OCI-LY3 (cell line): ENCODE measurements at regions not wholly inside any gene's neighbourhood (a gene's known extent, or its start where the extent isn't known, plus 50 kb on each side); places are given as distances from the start of the nearest gene placed in this dataset.

Experiments used
- H2AFZ ChIP-seq: fragments of 200-600, 300-600 bp; shearing (Covaris generic); 2 replicates; pipeline ENCODE4 v1.6.0; 2014; ENCODE audit warnings: antibody characterized with exemption, low read depth, low read length
- H3K27ac ChIP-seq: fragments of 200-600, 300-600 bp; sonication (generic); 2 replicates; pipeline ENCODE4 v1.5.1; 2014; ENCODE audit warnings: mild to moderate bottlenecking, low read length, moderate library complexity, mixed read lengths
- H3K27me3 ChIP-seq: fragments of 200-600, 300-600 bp; sonication (generic); 2 replicates; pipeline ENCODE4 v1.6.1; 2014; ENCODE audit warnings: low read depth, low read length, mixed read lengths
- H3K36me3 ChIP-seq: fragments of 200-600, 300-600 bp; sonication (generic); replicated peaks from 2 replicates; pipeline ENCODE3; 2014; ENCODE audit warnings: low read depth, low read length, mixed read lengths
- H3K4me1 ChIP-seq: fragments of 300-600, 200-600 bp; sonication (generic); 2 replicates; pipeline ENCODE4 v1.6.1; 2014; ENCODE audit warnings: low read length, mixed read lengths
- H3K4me2 ChIP-seq: fragments of 200-600, 300-600 bp; sonication (generic); 2 replicates; pipeline ENCODE4 v1.6.1; 2014; ENCODE audit warnings: low read length, mixed read lengths
- H3K4me3 ChIP-seq: fragments of 300-600, 200-600 bp; sonication (generic); 2 replicates; pipeline ENCODE4 v1.5.1; 2014; ENCODE audit warnings: antibody characterized with exemption, mild to moderate bottlenecking, low read length, moderate library complexity
- H3K79me2 ChIP-seq: fragments of 300-600, 200-600 bp; shearing (Covaris generic); 2 replicates; pipeline ENCODE4 v1.6.1; 2014; ENCODE audit warnings: mild to moderate bottlenecking, low read length, mixed read lengths
- H3K9ac ChIP-seq: fragments of 300-600, 200-600 bp; shearing (Covaris generic); 2 replicates; pipeline ENCODE4 v1.6.0; 2014; ENCODE audit warnings: mild to moderate bottlenecking, low read length, moderate library complexity
- H3K9me3 ChIP-seq: fragments of 200-600, 300-600 bp; shearing (Covaris generic); 2 replicates; pipeline ENCODE4 v1.6.1; 2014; ENCODE audit warnings: low read length, mixed read lengths; ENCODE audit not compliant: insufficient read depth
- H4K20me1 ChIP-seq: fragments of 200-600, 300-600 bp; sonication (generic); 2 replicates; pipeline ENCODE4 v1.6.1; 2016; ENCODE audit warnings: low read length, mixed read lengths; ENCODE audit not compliant: insufficient read depth
- EZH2phosphoT487 ChIP-seq: fragments of 200-600 bp; shearing (Covaris generic); IDR thresholded peaks from 2 replicates; pipeline ENCODE4 v1.6.1; 2018; ENCODE audit warnings: antibody characterized with exemption, mixed run types, low read depth
- TF ChIP-seq, protein P1 (sequence below): fragments of 200-600, 300-600 bp; sonication (generic); IDR thresholded peaks from 2 replicates; pipeline ENCODE4 v1.5.1; 2014; ENCODE audit warnings: antibody characterized with exemption, low read length, low read depth

DNA sequence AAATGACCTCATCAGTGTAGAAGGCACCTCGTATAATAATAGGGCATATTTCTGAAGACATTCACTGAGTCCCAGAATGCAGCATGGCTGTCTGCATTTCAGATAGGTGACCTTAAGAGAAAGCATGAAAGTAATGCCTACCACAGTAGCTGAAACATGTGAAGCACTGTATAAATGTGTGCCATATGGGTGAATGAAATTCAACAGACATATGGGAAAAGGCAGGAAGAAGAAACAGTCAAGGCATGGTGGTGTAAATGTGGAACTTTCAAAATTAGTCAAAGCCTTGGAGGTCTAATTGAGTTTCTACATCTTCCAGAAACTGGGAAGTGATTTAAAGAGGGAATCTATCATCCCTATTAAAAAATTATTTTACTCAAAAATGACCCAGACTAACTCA, 698.2 kb upstream of the GOT2 start:
- no peaks in the 10 kb centered on the region for H3K9me3 ChIP-seq
- no peak overlapping the region for H3K27ac ChIP-seq
- H3K9ac ChIP-seq: no peak overlapping the region
- no peaks in the 10 kb centered on the region for H3K36me3 ChIP-seq
- no peaks in the 10 kb centered on the region for H4K20me1 ChIP-seq
- no peak overlapping the region for H2AFZ ChIP-seq
- H3K4me2 ChIP-seq: no peak overlapping the region
- TF ChIP-seq, protein P1, sequence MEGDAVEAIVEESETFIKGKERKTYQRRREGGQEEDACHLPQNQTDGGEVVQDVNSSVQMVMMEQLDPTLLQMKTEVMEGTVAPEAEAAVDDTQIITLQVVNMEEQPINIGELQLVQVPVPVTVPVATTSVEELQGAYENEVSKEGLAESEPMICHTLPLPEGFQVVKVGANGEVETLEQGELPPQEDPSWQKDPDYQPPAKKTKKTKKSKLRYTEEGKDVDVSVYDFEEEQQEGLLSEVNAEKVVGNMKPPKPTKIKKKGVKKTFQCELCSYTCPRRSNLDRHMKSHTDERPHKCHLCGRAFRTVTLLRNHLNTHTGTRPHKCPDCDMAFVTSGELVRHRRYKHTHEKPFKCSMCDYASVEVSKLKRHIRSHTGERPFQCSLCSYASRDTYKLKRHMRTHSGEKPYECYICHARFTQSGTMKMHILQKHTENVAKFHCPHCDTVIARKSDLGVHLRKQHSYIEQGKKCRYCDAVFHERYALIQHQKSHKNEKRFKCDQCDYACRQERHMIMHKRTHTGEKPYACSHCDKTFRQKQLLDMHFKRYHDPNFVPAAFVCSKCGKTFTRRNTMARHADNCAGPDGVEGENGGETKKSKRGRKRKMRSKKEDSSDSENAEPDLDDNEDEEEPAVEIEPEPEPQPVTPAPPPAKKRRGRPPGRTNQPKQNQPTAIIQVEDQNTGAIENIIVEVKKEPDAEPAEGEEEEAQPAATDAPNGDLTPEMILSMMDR: no peak
- no peak for TF ChIP-seq EZH2phosphoT487
- H3K27me3 ChIP-seq: no peaks in the 10 kb centered on the region
- no peaks in the 10 kb centered on the region for H3K4me1 ChIP-seq
- no peaks in the 10 kb centered on the region for H3K79me2 ChIP-seq
- H3K4me3 ChIP-seq: no peak overlapping the region

DNA sequence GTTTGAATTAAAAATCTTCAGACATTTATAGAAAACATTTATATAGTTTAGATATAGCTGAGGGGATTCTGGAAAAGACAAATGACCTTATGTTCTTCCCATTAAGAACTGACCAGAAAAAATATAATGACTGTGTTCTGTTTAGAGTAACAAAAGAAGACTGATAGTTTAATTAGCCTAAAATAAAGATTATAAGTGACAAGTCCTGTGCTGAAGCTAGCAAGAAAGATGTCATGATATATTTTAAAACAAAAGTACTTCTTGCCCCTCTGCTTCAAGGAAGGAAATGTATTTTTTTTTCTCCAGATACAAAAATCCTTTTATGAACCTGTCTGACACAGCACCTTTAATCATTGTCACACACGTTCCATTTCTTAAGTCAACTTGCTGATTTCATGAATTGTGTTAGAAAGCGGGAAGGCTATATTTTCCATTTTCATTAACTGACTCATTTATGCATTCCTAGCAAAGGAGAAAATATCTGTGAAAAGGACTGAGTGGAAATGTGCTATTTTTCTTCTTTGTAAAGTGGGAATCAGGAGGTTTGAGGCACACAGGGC, 690.7 kb upstream of the GOT2 start:
- H3K9me3 ChIP-seq: no peaks in the 10 kb centered on the region

DNA sequence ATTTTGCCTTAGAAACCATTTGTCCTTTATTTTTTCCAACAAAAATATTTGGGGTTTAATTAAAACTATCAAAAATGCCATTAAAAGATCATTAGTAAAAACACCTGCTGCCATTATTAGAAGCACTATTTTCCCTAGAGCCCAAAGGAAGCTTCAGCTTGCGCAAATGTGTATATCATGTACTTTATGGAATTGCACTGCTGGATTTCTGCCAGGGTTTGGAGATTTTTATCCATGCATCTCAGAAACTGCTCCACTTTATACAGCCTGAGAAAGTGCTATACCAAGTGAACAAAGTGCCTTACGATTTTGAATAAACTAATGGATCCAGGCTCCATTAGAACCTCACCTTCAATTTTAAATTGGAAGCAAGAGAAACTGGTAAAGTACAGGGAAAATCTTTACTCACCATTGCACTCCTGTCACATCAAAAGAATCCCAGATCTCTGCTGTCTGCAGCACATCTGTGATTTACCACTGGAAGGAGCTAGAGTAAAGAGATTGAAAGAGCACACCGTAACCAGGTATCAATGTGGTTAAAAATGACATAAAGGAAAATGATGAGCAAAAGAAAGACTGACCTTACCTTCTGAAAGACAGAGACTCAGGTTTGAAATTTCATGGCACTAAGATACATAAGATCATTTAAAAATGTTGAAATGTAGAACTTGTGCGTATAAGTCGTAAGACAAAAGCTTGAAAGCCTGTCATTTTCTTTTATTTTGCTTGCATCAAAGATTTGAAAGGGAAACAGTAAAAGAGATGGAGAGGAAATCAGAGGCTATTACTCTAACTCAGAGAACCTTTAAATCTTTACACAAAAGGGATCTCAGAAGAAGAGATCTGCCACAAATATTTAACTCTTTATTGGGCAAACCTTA, 678.1 kb upstream of the GOT2 start:
- H4K20me1 ChIP-seq: no peaks in the 10 kb centered on the region
- no peak overlapping the region for H3K4me3 ChIP-seq
- H3K27ac ChIP-seq: no peak overlapping the region
- no peak overlapping the region for H2AFZ ChIP-seq
- H3K27me3 ChIP-seq: no peaks in the 10 kb centered on the region
- H3K79me2 ChIP-seq: no peaks in the 10 kb centered on the region
- no peaks in the 10 kb centered on the region for H3K36me3 ChIP-seq
- TF ChIP-seq, protein P1: peak; percentile 78
- no peak for TF ChIP-seq EZH2phosphoT487
- H3K4me1 ChIP-seq: no peaks in the 10 kb centered on the region
- no peaks in the 10 kb centered on the region for H3K9me3 ChIP-seq
- no peak overlapping the region for H3K4me2 ChIP-seq
- H3K9ac ChIP-seq: no peak overlapping the region

More for the DNA sequence above, 690.7 kb upstream of the GOT2 start:
- H3K4me3 ChIP-seq: no peak overlapping the region
- H3K4me2 ChIP-seq: no peak overlapping the region
- H3K27ac ChIP-seq: no peak overlapping the region
- H3K79me2 ChIP-seq: no peaks in the 10 kb centered on the region
- no peak overlapping the region for H2AFZ ChIP-seq
- H3K9ac ChIP-seq: no peak overlapping the region
- no peaks in the 10 kb centered on the region for H3K4me1 ChIP-seq
- H3K36me3 ChIP-seq: no peaks in the 10 kb centered on the region
- TF ChIP-seq, protein P1: no peak
- no peak for TF ChIP-seq EZH2phosphoT487
- no peaks in the 10 kb centered on the region for H3K27me3 ChIP-seq
- no peaks in the 10 kb centered on the region for H4K20me1 ChIP-seq

DNA sequence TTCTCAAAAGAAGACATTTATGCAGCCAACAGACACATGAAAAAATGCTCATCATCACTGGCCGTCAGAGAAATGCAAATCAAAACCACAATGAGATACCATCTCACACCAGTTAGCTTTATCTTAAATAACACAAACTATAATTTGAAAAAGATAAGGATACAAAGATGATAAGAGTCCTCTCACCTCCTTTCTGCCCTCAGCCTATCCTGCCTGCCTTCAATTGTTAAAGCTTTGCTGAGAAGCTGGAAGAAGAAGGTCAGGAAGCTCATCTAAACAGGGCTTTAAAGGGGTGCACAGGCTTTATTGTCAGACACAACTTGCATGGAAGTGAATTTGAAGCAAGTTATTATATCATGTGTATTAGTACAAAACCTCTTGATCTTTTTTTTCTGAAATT, 676.3 kb upstream of the GOT2 start:
- no peak for TF ChIP-seq EZH2phosphoT487
- TF ChIP-seq, protein P1: no peak
- no peaks in the 10 kb centered on the region for H3K27me3 ChIP-seq
- no peaks in the 10 kb centered on the region for H3K36me3 ChIP-seq
- no peaks in the 10 kb centered on the region for H4K20me1 ChIP-seq
- no peaks in the 10 kb centered on the region for H3K79me2 ChIP-seq
- H3K9me3 ChIP-seq: no peaks in the 10 kb centered on the region
- no peak overlapping the region for H3K4me3 ChIP-seq
- H3K27ac ChIP-seq: no peak overlapping the region
- H3K4me2 ChIP-seq: no peak overlapping the region
- H3K9ac ChIP-seq: no peak overlapping the region
- H3K4me1 ChIP-seq: no peaks in the 10 kb centered on the region
- no peak overlapping the region for H2AFZ ChIP-seq
